CMK (cell line): ENCODE measurements at regions not wholly inside any gene's neighbourhood (a gene's known extent, or its start where the extent isn't known, plus 50 kb on each side); places are given as distances from the start of the nearest gene placed in this dataset.
"Not testable (repeated sequence)": the region's sequence is repeated elsewhere in the genome, so short reads cannot be mapped to it uniquely, and the experiment has no call there.

Source experiments
- DNase-seq: peaks from one replicate; pipeline ENCODE4 v3.0.0-alpha.2; 2010; ENCODE audit warnings: low read depth

GRCh38 chr3:152153115-152153514 is 115.6 kb upstream of the MBNL1 start:
- DNase-seq, result not testable (repeated sequence)

- no peak for DNase-seq
Observed at GRCh38 chr3:152155246-152156020, 113.3 kb upstream of the MBNL1 start.

- DNase-seq, result no peak
Observed at GRCh38 chr3:152156880-152157279, 111.8 kb upstream of the MBNL1 start.

GRCh38 chr3:152157337-152157736 is 111.4 kb upstream of the MBNL1 start:
- DNase-seq, result no peak

GRCh38 chr3:152159328-152159727 is 109.4 kb upstream of the MBNL1 start:
- DNase-seq, result no peak

GRCh38 chr3:152160350-152161011 is 108.2 kb upstream of the MBNL1 start:
- DNase-seq, result no peak

GRCh38 chr3:152172460-152172859 is 96.3 kb upstream of the MBNL1 start:
- DNase-seq, result no peak

GRCh38 chr3:152173627-152174026 is 95.1 kb upstream of the MBNL1 start:
- no peak for DNase-seq

- DNase-seq, result no peak
Observed at GRCh38 chr3:152174876-152175527, 93.7 kb upstream of the MBNL1 start.

- no peak for DNase-seq
Observed at GRCh38 chr3:152175528-152175889, 93.2 kb upstream of the MBNL1 start.

- no peak for DNase-seq
Observed at GRCh38 chr3:152176241-152176640, 92.5 kb upstream of the MBNL1 start.

- DNase-seq, result no peak
Observed at GRCh38 chr3:152176998-152177397, 91.7 kb upstream of the MBNL1 start.

- no peak for DNase-seq
Observed at GRCh38 chr3:152177757-152178156, 91.0 kb upstream of the MBNL1 start.

- no peak for DNase-seq
Observed at GRCh38 chr3:152183473-152183872, 85.3 kb upstream of the MBNL1 start.

- no peak for DNase-seq
Observed at GRCh38 chr3:152184971-152185686, 83.6 kb upstream of the MBNL1 start.

- DNase-seq, result no peak
Observed at GRCh38 chr3:152185891-152186630, 82.7 kb upstream of the MBNL1 start.

- DNase-seq, result no peak
Observed at GRCh38 chr3:152190636-152191183, 78.0 kb upstream of the MBNL1 start.

- DNase-seq, result no peak
Observed at GRCh38 chr3:152192050-152192449, 76.7 kb upstream of the MBNL1 start.

GRCh38 chr3:152192936-152193672 is 75.6 kb upstream of the MBNL1 start:
- no peak for DNase-seq

- DNase-seq, result no peak
Observed at GRCh38 chr3:152193673-152194267, 75.0 kb upstream of the MBNL1 start.
